Activated T-helper 1 cell treated with Interleukin-2 at 50 U/mL for 16 hours (primary cell): ENCODE measurements at regions not wholly inside any gene's neighbourhood (a gene's known extent, or its start where the extent isn't known, plus 50 kb on each side); places are given as distances from the start of the nearest gene placed in this dataset.
A peak's percentile ranks its signal among the peaks of the same experiment; 100 is the strongest.
"Not testable (repeated sequence)": the region's sequence is repeated elsewhere in the genome, so short reads cannot be mapped to it uniquely, and the experiment has no call there.

Experiments used
- DNase-seq: peaks from one replicate; pipeline ENCODE4 v3.0.0-alpha.2; 2020; ENCODE audit warnings: low read depth

DNA sequence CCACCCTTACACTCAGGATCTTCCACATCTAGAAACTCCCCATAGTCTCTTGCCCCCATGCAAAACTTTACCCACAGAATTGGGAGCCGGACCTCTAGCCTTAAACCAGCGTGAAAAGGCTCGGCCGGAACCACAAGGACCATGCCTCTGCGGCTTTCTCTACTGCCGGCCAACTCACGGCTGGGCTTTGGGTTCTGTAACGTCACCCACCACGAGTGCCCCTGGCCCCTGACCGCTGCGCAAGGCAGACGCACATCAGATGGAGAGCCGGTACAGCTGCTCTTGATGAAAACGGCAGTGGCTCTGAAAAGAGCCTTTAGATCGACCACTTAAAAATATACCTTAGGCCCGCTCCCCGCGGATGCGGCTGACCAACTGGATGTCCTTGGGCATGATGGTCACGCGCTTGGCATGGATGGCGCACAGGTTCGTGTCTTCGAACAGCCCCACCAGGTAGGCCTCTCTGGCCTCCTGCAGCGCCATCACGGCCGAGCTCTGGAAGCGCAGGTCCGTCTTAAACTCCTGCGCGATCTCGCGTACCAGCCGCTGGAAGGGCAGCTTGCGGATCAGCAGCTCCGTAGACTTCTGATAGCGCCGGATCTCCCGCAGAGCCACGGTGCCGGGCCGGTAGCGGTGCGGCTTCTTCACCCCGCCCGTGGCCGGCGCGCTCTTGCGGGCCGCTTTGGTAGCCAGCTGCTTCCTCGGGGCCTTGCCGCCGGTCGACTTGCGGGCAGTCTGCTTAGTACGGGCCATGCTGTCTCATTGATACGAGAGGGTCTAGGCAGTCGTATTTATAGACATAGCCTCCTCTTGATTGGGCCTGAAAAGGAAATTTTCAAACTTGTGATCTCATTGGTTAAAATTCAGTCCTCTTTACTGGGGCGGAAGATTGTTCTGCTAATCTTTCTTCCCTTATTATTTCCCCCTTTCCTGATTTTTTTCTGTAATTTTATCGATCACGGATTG lies 66.3 kb downstream of the FAM72C start:
- DNase-seq, result not testable (repeated sequence)

DNA sequence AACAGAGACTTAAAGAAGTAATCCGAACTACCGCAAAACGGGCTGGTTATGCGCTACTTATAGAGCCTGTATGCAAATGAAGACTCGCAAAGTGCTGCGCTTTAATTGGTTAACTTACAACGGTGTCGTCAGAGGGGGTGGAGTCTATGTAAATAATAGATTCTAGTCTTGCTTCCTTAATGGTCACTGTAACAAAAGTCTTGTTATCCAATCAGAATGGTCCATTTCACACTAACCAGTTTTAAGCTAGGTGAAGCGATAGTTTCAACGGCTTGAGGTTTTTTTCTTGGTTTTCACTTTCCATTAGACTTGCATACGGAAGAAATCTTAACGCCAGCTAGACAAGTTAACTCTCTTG lies 67.2 kb downstream of the FAM72C start:
- not testable (repeated sequence) for DNase-seq

DNA sequence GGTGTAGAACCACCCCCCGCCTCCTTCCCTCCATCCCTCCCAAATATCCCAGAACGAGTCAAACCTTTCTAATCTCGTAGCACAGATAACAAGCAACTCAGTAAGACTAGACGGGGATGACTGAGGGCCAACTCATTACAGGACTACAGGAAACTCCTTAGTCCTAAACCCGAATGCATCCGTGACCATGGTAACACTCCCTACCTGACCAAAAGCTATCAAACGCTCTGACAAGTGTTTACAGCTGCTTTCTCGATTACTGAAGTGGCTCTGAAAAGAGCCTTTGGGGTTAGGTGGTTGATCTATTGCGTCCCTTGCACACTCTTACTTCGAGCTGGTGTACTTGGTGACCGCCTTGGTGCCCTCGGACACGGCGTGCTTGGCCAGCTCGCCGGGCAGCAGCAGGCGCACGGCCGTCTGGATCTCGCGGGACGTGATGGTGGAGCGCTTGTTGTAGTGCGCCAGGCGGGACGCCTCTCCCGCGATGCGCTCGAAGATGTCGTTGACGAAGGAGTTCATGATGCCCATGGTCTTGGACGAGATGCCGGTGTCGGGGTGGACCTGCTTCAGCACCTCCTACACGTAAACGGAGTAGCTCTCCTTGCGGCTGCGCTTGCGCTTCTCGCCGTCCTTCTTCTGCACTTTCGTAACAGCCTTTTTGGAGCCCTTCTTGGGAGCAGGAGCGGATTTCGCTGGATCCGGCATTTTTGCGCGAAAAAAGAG lies 67.7 kb downstream of the FAM72C start:
- not testable (repeated sequence) for DNase-seq

DNA sequence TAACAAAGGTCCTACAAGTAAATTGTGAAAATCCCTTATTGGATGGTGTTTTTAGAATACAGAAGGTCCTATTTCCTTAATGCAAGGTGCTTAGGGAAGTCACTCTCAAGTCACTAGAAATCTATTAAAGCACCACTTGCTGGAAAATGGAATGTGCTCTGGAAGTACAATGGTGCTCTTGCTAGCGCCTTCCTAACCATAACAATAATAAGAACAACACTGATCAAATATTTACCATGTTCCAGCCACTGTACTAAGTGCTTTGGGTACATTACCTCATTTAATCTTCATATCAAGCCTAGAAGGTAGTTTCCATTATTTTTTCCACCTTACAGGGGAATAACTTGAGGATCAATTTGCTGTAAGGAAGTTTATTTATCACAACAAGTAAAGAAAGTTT lies 75.4 kb downstream of the FAM72C start:
- not testable (repeated sequence) for DNase-seq

DNA sequence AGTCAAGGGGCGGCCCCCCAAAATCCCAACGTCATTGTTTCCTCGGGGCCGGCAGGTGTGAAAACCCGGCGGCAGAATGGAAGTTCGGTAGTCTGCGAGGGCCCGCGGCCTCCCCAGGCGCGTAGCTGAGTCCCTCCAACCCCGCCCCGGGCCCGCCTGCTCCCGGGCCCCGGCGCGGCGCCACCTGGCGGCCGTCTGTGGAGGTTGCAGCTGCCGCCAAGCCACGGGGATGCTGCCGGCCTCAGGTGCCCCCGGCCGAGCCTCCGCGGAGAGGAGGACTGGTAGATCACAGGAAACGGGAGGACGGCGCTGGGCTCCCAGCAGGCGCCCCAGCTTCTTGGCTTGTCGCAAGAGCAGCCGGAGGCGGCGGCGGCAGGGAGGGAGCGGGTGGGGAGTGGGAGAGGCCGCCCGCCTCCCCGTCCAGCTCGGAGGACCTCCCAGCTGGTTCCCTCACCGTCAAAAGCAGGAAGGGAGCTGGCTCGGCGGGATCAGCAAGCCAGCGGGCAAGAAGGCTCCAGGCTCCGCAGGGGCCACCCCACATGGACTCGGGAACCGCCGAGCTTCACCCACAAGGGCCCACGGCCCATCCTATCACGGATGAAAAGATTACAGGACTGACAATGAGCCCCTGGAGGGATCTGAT lies 86.7 kb downstream of the FAM72C start:
- DNase-seq, result peak; percentile 74

DNA sequence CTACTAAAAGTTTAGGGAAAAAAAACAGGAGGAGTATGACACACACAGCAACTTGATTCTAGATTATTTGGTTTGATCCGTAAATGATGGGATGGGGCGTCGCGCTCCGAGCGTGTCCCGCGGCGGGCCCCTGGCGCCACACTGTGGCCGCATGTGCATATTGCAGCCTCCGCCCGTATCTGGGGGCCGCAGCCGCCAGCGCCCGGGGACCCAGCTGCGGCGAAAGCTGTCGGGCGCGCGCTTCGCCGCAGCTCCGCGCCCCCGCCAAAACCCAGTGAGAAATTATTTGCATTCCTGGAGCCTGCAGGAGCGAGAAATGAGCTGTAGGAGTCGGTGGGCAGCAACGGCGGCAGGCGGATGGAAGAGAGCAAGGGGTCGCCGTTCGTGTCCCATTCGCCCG lies 87.3 kb downstream of the FAM72C start:
- DNase-seq, result peak; percentile 34

DNA sequence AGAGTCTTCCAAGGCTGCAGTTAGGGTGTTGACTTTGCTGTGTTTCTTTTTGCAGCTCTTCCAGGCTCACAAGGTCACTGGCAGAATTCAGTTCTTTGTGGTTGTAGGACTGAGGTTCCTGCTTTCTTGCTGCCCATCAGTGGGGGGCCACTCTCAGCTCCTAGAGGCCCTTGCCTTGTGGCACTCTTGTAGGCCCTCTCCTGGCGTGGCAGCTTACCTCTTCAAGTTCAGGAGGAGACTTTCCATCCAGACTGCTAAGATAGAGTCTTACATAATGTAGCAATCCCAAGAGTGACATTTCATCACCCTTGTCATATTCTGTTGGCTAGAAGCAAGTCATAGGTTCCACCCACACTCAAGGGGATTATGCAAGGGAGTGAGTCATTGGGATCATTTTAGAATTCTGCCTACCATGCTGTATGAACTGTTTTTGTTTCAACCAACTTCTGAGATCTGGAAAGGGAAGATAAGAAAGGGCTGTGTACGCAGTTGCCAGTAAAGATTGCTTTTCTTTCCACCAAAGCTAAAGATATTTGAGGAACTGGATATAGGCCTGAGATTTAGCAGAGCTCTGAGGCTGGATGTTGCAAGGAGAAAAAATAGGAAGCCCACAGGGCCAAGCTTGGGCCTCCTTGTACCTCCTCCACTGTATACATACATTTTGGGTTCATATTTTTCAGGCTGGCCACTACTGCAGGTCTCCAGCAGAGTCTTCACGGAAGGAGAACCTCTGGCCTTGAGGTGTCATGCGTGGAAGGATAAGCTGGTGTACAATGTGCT lies 91.8 kb downstream of the FAM72C start:
- DNase-seq, result not testable (repeated sequence)

DNA sequence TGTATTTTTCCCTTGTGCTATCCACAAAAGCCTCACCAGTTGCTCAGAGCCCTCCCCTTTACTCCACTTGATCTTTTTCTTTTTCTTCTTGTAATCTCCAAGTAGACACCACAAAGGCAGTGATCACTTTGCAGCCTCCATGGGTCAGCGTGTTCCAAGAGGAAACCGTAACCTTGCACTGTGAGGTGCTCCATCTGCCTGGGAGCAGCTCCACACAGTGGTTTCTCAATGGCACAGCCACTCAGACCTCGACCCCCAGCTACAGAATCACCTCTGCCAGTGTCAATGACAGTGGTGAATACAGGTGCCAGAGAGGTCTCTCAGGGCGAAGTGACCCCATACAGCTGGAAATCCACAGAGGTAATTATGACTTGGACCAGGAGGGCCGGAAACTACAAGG lies 95.8 kb downstream of the FAM72C start:
- DNase-seq, result not testable (repeated sequence)

DNA sequence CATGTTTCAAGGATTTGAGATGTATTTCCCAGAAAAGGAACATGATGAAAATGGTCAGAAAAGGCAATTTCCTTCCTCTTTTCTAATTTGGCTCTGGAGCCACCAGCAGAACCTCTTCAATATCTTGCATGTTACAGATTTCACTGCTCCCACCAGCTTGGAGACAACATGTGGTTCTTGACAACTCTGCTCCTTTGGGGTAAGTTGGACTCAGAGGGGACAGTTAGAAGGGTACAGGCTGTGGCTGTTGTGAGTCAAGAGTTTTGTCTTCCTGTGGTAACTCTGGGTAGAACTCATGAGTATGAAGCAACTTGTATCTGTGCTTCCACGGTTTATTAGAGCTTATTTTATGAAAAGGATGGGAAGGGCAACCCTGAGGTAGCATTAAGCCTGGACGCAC lies 97.2 kb downstream of the FAM72C start:
- not testable (repeated sequence) for DNase-seq

DNA sequence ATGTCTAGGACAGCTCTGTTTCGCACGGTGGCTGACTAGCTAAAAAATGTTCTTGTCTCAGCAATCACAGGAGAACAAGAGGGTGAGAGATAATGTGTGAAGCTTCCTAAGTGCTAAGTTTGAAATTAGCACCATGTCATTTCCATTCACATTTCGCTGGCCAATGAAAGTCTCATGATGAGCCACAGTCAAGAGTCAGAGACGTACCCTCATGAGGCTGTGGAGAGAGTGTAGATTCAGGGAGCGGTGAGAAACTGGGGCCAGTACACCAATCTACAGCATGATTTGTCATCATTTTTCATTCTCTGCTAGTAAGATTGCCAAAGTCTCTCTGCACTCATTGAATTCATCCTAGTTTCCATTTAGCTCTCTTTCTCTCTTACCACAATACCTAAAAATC lies 98.1 kb downstream of the FAM72C start:
- not testable (repeated sequence) for DNase-seq

DNA sequence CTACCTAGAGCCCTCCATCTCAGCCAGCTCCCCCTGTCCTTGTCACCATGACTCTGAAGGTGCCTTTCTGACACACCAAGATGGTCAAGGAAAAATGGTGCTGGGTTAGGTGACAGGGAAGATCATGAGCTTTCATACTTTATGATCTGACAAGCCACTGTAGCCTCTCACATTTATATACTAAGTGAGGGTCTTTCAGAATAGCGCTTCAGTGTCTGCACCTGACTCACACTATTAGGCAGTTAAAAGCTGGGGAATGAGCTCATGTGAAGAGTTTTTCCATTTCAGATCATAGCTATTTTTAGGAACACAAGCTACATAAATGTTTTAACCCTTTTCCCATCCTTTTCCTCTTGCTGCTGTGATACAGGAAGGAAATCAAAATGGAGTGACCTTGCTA lies 101.4 kb downstream of the FAM72C start:
- DNase-seq, result not testable (repeated sequence)

DNA sequence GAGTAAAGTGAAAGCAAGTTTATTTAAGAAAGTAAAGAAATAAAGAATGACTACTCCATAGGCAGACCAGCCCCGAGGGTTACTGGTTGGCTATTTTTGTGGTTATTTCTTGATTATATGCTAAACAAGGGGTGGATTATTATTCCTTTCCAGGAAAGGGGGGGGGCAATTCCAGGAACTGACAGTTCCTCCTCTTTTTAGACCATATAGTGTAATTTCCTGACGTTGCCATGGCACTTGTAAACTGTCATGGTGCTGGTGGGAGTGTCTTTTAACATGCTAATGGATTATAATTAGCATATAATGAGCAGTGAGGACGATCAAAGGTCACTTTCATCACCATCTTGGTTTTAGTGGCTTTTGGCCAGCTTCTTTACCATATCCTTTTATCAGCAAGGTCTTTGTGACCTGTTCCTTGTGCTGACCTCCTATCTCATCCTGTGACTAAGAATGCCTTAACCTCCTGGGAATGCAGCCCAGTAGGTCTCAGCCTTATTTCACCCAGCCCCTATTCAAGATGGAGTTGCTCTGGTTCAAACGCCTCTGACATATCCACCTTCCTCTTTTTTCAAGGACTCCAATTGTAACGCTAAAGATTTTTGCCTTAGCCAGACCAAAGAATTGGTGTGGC lies 104.1 kb downstream of the FAM72C start:
- not testable (repeated sequence) for DNase-seq

DNA sequence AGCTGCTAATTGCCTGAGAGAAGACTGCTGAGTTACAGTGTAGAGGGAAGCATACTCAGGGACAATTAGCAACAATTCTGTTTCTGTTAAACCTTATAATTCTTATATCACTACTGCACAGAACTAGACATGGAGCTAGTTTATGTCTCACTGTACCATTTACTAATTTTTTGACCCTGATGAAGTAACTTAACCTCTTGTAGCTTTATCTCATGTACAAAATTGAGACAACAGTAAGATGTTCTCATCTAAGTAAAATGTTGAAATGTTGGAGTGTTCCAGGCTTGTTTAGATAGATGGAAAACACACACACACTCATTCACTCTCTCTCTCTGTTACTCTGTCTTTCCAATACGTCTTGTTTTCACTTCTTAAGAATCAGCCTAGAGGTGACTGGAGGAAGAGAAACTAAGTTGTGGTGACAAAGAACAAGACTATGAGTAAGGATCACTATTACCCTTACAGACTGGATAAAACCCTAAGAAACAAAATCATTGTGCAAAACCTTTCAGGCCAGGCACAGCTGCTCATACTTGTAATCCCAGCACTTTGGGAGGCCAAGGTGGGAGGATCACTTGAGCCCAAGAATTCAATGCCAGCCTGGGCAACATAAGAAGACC lies 107.8 kb downstream of the FAM72C start:
- DNase-seq, result not testable (repeated sequence)

DNA sequence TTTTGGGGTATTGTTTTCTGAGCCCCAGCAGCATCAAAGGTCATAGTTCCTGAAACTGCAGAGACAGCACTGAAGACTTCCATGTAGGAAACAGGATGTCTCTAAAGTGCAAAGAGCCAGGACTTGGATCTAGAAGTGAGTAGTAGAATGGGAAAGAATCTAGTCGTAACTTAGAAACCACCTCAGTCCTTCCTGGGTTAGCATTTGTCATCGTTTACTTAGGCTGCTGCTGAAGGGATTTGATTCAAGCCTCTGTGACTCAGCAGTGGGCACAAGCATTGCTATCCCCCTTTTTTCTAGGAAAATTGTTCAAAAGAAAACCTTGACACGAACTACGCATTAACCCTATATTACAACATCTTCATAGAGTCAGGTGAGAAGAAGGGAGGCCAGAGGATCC lies 109.1 kb downstream of the FAM72C start:
- not testable (repeated sequence) for DNase-seq

DNA sequence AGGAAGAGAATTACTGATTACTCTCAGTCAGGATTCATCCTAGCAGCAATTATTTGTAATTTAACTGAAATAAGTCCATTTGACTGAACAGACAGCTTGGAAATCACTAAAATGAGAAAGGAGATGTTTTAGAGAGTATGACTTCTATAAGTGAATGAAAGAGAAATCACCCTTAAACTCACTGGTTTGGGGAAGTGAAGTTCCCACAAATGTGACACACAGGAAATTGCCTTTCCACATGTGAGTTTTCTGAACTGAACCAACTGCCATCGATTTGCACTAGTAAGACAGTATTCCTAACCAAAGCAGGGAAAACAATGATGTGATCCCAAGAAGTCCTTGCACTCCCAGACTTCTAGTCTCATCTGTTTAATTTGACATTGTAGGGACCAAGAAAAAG lies 110.5 kb downstream of the FAM72C start:
- not testable (repeated sequence) for DNase-seq

DNA sequence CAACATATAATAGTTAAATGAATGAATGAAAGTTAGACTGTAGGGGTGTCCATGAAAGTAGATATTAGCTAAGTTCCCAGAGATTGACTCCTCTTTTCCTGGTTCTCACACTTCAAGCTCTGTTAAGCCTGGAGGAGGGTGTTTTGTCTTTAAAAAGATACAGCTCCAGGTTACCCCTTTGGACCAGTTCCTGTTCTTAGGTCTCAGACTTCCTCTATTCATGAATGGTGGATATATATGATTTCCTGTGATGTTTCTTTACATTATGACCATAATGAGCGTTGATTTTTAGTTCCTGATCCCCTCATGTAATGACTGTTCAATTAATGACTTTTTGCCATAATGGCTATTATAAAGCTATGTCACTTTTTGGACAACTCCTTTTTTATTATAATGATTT lies 115.9 kb downstream of the FAM72C start:
- DNase-seq, result not testable (repeated sequence)

DNA sequence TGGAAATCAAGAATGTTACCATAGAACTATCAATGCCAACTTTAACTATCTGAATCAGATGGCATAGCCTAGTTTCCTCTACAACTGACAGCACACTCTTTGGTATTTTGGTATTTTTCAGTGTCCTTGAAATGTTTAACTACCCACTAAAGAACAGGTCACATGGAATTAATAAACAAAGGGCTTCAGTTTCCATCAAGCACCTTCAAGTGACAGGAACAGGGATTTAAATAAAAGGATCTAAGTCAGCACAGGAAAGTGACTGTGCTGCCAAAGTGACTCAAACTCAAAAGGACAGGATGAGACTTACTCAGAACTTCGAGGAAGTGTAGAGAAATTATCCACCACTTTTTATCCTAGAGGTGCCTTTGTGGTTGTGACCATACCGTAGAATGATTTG lies 117.7 kb downstream of the FAM72C start:
- DNase-seq, result not testable (repeated sequence)

DNA sequence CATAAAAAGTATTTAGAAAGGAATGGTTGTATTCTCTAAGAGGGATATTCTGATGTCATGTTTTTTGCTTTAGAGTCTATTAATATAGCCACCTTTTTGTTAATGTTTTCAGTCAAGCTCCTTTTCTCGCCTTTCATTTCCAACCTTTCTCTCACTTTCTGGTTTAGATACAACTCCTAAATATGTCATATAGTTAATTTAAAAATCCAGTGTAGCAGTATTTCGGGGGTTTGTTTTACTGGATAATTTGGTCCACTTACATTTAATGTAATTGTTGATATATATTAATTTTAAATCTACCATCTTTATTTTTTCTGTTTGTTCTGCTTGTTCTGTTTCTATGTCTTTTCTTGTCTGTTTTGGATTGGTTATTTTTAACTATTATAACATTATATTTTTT lies 121.1 kb downstream of the FAM72C start:
- not testable (repeated sequence) for DNase-seq

DNA sequence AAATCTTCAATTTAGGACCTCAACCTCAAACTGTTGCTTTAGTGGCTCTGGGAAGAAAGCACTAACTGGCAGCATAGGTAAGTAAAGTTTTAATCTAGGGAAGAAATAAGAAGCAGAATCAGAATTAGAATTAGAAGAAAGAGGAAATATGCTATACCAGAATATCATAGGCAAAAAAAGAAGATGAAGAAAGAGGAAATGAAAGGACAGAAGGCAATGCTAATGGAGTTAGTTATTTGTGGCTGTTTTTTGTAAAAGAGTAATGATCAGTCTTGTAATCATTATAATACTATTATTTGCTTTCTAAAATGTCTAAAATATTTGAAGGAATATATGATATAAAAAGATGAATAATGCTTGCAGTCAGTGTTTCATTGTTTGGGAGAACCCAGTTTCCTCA lies 122.9 kb downstream of the FAM72C start:
- DNase-seq, result not testable (repeated sequence)

DNA sequence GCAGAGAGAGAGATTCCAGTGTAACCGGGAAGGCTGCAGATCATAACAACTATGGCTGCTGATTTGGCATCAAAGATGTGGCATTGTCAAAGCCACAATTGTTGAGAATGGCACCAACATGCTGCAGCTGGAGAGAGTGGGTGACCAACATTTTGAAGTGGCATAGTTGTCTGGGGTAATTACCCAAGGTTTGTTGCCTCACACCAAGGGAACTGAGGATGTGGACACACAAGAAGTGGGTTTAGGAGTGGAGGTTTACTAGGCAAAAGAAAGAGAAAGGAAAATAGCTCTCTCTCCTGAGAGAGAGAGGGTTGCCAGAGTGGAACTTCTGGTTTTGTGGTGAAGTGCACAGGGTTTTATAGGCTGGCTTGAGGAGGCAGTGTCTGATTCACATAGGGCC lies 126.6 kb downstream of the FAM72C start:
- not testable (repeated sequence) for DNase-seq

DNA sequence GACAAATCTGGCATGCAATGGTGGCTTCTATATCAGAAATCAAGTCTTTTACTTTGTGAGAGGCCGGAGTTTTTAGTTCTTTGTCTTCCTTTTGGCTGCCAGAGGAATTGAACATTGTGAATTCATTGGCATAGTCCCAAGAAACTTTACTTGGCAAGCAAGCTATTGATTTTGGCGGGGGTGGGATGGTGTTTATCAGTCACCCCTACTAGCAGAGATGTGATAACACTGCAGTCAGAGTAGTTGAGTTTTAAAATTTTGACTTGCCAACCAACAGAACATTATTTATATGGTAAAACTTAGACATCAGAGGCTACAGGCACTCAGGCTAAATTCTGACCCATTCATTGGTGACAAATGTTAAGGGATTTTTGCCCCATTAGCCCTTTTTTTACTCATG lies 129.7 kb downstream of the FAM72C start:
- DNase-seq, result not testable (repeated sequence)
